HG03469 (cell line): ENCODE measurements at regions not wholly inside any gene's neighbourhood (a gene's known extent, or its start where the extent isn't known, plus 50 kb on each side); places are given as distances from the start of the nearest gene placed in this dataset.

Source experiments
- ATAC-seq: cut with Tn5 transposase; IDR thresholded peaks from one replicate; pipeline ENCODE4 v1.9.1; 2021; ENCODE audit warnings: mild to moderate bottlenecking, moderate library complexity, moderate number of reproducible peaks; ENCODE audit not compliant: unreplicated experiment

DNA sequence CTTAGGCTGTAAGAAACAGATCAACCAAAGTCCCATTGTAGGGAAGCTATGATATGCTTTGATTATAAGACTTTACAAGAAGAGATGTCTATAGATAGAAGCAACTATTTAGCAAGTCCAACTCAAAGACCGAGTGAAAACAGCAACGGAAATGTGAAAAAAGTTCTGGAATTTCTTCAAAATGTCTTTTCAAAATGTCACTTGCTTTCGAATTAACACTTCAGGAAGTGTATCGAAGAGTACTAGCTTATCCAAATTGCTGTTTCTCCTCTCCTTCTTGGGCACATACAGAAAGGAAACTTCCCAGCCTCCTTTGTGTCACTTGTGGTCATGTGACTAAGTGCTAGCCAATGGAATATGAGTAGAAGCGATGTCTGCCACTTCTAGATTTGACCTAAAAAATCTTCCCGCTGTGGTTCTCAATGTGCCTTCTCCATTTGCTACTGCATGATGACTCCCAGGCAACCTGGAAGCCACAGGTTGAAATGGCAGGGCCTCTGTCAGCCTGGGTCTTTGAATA lies 89.9 kb downstream of the TSEN15 start:
- ATAC-seq, result no peak

DNA sequence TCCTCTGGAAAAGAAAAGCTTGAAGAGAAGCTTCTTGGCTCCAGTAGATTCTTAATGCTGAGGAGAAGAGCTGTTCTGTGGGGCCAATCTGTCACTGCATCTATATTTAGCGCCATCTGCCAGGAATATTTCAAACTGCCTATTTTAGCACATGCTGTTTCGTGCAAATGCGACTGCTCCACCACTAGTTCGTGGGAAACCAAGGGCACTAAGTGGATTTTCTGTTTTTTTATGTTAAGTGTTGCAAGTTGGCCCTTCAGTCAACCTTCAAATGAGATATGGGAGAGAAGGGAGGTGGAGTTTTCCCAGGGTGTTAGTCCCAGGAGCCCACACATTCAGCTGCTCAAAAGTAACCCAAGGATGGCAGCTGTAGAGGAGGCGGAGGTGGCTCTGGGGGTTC lies 91.9 kb downstream of the TSEN15 start:
- no peak for ATAC-seq

DNA sequence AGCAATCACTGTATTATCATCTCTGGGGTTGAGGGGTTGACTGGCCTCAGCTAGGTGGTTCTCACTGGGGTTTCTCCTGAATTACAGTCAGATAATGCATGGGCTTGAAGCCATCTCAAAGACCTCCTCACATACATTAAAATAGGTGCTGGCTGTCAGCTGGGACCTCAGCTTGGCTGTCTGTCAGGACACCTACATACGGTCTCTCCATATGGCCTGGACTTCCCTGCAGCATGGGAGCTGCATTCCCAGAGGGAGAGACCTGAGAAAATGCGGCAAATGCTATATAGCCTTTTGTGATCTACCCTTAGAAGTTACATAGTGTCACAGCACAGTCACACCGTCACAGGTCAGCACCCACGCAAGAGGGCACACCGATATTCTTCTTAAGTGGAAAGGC lies 93.6 kb downstream of the TSEN15 start:
- no peak for ATAC-seq

DNA sequence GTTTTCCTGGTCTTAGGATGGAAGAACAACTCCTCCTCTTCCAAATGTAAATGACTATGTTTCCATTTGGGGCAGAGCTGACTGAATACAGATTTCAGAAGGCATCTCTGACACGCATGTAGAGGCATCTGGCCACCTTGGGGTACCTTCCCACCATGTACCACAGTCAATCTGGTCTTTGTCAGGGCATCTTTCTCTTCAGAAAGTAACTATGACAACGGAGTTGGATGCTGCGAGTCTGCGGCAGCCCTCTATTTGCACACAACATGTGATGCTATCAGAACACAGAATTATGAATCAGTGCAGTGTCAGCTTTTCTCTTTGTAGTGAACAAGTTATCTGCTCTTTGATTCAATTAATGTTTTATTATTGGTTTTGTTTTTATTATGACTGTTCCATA lies 94.7 kb downstream of the TSEN15 start:
- ATAC-seq, result no peak

DNA sequence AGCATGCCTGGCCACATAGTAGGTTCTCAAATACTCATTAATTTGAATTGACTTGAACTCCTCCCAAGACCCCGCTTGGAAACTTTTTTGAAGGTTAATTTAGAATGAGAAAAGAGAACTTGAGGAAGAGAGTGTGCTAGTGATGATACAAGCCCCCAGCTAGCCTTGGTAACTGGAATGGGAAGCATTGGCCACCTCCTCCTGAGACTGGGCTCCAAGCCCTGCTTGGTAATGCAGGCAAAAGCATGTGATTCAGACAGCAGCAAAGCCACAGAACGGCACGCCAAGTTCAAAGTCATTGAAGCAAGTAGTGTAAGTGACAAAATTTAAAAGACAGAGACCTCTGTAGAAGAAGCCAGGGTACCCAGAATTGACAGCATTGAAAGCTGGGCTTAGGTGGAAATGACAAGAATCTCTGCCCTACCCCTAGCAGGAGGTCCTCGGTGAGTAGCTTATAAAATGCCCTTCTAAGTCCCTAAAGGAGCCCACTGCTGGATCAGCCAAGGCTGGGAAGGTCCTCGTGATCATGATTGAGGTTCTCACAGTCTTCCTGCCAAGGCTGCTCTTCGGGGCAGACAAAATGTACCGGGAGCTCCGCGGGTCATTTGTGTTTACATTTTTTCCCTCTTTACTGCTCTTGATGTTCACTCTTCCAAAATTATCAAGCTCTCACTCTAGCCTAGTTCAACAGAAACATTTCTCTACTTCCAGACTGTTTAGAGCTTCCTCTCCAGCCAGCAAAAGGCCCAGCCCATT lies 99.4 kb downstream of the TSEN15 start:
- no peak for ATAC-seq

DNA sequence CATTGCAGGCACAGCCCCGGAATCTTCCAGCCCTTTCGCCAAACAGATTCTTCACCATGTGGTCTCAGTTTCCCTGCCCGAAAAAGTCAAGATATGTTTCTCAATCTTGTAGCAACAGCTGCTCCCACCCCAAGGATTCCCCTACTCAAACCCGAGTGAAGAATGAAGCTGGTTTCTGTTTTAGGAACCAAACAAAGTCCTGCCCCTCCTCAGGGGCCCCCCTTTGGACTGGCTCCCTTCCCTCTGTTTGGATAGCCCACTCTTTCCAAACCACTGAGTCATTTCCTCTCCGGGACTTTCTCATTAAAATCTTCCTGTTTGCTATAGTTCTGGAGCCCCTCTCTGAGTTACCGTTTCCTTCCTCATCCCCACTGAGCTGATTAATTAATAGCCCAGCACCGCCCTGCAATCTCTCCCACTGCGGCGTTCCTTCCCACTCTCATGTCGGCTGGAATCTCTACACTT lies 100.9 kb downstream of the TSEN15 start:
- no peak for ATAC-seq

DNA sequence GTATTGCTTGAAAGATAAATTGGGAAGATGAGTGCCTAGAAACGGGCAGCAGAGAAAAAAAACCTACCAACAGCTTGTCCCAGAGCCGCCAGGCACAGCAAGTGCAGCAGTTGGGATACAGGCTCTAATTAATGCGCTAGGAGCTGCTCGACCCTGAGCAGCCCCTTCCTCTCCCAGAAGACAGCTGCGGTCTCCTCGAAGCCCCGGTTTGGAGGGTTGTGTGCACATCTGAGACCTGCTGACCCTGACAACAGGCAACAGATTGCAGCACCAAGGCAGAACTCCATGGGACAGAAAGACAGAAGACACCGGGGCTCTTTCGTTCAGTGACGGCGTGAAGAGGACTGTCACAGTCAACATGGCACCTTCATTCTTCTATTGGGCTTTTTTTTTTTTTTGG lies 101.4 kb downstream of the TSEN15 start:
- ATAC-seq, result no peak

DNA sequence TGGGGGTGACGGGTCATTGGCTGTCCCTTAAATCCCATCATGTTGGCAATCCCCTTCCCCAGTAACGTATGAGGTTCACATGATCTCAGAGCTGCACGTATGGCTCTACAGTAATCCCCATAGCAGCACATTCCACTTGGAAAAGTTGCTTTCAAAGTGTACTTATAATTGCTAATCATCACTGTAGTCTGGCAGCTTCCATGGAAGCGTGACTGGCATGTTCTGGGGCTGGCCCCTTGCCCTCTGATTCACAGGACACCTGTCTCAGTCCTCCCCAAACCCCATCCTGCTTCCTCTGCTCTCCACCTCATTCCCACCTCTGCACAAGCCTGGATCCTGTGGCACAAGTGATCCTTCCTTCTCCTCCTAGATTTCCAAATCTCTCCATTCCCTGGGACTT lies 102.2 kb downstream of the TSEN15 start:
- ATAC-seq, result no peak

DNA sequence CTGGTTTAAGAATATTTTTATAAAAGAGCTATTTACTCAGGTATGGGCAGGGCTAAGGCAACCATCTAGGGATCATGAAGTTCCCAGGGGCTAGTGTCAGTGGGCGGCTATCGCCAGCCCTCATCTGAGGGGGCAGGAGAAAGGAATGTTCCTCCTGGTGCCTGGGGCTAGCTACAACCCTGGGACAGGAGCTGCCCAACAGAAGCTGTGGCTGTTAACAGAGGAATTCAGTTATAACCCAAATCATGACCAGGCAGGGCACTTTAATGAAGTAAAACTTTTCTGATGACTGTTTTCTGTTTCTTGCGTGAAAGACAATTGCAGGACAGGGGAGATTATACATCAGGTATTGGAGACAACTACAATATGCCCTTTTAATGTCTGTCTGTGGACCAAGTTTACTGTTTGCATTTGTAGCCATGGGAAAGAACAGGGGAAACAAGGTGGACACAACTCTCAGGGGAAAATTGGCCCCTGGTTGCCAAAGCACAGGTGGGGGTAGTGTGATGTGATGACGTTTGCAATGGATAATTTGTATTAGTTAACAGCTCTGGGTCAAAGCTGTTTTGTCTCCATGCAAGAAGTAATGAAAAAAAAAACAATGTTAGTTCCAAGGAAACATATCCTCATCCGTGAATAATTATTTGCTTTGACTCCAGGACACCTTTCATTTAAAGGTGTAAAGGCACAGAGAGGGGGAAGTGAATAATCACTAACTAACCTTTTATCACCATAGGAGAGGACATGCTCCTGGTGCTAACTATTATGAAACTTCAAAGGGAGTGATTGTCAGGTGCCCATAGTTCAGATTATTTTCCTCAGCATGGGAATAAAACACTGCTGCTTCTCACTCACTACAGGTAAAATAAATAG lies 105.2 kb downstream of the TSEN15 start:
- ATAC-seq, result no peak

DNA sequence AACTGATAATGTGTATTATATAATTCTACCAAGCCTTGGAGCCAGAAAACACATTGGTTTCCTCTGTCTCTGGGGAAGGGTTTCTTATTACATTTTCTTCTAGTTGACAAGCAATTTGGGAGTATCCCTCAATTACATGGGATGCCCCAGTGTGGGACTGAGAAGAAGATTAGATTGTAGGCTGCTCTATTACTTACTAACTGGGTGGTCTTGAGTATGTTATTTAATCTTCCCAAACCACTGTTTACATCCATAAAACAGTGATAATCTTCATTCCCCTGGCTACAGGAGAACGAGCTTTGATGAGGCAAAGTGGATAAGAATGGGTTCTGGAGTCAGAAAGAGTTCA lies 105.8 kb downstream of the TSEN15 start:
- ATAC-seq, result no peak

DNA sequence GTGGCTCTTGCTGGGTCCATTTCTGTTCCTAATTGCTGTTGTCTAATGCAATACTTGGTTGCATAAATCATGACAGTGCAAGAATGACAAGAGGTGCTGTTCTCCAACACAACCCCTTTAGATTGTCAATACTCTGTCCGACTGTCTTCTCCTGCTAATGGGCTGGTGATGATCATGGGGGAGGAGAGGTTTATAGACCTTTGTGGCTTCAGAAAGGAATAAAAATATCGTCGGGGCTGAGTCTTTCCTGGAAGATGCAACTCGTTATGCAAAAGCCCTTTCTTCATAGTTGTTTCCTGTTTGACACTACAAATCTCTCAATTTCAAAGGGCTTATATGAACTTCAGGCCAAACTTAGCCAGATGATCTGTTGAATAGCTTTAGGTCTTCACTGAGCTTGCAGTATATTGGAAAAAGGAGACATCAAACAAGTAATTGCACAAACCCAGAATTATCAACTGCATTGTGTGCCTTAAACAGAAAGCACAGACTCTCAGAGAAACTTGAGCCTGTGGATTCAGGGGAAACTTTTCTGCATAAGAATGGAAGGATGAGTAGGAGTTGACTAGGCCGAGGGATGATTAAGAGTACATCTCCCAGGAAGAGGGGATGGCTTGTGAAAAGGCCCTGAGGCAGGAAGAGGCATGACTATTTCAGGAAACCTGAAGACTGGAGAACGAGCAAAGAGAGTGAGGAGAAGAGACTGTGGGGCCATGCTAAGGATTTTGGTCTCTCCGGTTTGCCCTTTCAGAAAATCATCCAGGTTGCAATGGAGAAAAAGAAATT lies 107.6 kb downstream of the TSEN15 start:
- ATAC-seq, result no peak

DNA sequence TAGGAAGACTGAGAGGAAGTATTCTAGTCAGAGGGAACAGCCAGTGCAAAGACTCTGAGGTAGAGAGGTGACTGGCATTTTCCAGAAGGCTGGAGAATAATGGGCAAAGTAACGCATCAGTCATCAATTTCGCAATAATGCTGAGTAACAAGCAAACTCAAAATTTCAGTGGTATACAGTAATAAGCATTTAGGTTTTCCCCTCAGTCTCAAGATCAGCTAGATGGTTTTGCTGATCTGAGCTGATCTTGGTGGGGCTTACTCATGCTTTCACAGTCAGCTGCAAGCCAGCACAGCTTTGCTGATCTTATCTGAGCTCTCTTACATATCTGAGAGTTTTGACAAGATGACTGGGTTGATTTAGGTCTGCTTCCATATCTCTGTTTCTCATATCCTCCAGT lies 108.7 kb downstream of the TSEN15 start:
- ATAC-seq, result no peak

DNA sequence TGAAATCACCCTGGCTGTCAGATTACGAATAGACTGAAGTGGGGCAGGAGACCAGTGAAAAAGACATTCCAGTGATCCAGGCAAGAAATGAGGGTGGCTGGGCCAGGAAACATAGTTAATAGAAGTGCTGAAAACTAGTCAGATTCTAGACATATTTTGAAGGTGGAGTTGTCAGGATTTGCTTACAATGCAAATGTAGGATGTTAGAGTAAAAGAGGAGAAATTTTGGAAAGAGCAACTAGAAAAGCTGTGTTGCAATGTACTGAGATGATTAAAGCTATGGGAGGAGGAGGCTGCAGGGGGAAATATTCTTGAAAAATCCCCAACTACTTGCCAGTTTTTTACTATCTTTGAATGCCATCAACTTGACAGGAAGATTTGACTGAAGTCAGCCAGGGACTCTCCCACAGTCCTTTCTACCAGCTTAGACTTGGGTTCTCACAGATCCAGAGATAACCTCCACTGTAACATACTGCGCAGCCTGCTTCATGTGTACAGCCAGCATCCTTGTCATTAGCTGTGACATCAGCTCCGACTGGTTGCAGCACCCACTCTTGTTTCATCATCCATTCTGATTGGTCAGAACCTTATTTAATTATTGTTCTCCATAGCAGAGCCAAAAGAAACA lies 109.7 kb downstream of the TSEN15 start:
- no peak for ATAC-seq

DNA sequence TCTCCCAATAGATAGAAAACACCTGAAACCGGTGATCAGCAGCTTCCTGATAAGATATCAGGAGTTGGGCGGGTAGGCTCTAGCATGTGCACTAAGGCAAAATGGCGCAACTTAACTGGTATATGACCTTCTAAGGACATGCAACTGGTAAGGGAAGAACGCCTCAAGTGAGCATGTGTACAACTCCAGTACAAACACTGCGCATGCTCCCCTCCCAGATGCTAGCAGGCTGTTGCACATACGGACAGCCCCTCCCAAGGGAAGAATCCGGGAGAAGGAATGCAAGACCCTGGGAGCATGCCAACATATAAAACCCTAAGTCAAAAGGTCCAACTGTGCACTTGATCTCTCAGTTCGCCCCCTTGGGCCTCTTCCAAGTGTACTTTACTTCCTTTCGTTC lies 110.8 kb downstream of the TSEN15 start:
- no peak for ATAC-seq

DNA sequence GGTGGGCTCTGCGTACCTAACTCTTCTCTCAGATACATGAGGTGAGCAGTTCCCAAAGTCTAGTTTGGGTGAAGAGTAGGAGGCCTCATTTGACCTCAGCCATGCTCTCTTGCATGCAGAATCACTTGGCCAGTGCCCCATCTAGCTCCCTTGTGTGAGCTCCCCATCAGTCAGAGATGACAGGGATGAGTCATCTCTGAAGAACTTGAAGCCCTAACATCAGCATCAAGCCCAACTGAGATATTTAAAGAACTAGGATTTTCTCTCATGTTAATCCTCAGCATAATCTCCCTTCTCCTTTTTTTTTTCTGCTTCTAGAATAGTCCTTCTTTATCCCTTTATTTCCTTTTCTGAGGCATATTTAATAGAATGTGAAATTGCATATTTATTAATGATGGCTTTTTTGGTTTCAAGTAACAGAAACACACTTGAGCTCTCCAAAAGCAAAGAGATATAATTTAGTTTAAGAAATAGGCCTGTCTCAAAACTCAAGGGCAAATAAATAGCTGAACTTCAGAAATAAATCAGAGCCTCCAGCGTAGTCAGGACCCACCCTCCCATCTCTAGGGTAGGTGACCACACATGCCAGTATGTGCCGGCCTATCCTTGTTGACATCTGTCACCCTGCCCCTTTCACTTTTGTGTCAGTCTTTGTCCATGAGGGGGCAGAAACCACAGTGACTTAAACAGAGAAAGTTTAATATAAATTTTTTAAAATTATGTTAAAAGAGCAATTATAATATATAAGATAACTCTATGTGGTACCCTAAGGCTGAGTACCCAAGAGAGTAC lies 112.3 kb downstream of the TSEN15 start:
- ATAC-seq, result peak; percentile 80

DNA sequence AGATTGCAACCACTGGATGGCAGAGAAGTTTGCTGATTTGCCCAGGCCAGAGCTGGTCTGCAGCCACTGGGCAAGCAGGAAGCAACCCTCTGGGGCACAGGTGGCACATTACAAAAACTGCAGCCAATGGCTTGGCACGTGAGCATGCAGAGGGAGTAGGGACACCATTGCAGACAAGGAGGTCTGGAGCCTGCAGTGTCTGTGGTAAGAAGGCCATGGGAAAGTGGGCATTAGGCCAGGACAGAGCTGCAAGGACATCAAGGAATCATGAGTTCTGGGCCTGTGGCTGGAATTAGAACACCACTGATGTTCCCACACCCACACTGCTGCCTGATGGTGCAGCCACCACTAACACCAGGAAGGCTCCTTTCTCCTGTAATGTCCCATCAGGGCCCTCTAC lies 113.0 kb downstream of the TSEN15 start:
- no peak for ATAC-seq

DNA sequence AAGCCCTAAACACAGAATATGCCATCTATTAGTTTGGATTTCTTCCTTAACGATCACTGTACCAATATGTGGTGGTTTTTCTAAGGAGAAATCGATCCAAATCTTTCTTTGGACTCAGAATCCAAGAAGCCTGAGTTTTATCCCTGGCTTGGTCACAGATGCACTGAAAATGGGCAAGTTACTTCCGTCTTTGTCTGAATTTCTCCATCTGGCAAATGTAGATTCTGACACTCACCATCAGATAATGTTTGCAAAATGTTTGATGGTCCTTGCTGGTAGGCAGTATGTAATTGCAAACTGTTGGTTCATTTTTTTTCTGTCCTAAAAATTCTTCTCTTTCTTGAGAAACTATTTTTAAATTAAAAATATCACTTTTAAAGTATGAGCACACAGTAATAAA lies 115.0 kb downstream of the TSEN15 start:
- no peak for ATAC-seq

DNA sequence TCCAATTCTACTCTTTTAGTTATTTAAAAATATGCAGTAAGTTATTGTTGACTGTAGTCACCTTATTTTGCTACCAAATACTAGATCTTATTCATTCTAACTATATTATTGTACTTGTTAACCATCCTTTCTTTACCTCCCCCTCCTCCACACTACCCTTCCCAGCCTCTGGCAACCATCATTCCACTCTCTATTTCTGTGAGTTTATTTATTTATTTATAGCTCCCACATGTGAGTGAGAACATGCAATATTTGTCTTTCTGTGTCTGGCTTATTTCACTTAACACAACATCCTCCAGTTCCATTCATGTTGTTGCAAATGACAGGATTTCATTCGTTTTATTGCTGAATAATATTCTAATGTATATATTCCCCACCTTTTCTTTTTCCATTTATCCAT lies 115.8 kb downstream of the TSEN15 start:
- no peak for ATAC-seq

DNA sequence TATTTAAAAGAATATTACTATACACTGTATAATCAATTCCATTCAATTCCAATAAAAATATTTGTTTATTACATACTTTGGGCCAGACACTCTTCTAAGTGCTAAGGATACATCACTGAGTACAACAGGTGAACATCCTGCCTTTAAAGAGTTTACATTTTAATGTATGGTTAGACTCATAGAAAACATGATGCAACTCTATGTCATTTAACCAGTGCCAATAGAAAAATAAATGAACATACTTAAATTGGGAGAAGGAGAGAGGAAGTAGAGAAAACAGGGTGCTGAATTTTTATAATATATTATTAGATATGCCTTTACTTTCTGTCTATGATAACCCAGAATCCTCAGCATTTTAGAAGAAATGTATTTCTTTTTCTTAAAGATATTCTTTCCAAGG lies 119.2 kb downstream of the TSEN15 start:
- ATAC-seq, result no peak

DNA sequence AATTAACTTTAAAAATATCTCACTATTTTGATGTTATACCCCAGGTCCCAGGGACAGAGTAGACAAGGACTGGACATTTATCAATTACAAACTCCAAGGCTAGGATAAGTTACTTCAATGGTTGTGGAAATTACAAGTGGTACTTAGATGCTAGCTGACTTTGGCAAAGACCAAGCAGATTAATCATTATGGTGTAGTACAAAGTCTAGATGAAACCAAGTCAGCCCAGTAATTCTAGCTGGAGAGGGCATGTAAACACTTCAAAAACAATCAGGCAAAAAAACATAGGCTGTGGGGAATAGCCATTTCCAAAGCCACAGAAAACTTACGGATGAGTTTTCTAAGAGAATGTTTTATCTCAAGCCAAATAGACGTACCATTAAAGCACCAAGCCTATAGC lies 124.5 kb downstream of the TSEN15 start:
- ATAC-seq, result no peak
